Effector memory CD8-positive, alpha-beta T cell (primary cell): ENCODE measurements at regions not wholly inside any gene's neighbourhood (a gene's known extent, or its start where the extent isn't known, plus 50 kb on each side); places are given as distances from the start of the nearest gene placed in this dataset.
"Not testable (repeated sequence)": the region's sequence is repeated elsewhere in the genome, so short reads cannot be mapped to it uniquely, and the experiment has no call there.

Experiments
- ATAC-seq: fragments of 150-1000 bp; cut with Tn5 transposase; replicated peaks from 2 replicates; pipeline ENCODE4 v1.10.0; 2021; ENCODE audit warnings: mild to moderate bottlenecking, moderate library complexity
- DNase-seq, 3 experiments: peaks; one replicate each; pipeline ENCODE4 v3.0.0; 2021
- H3K27ac Mint-ChIP-seq, 2 donors: one replicate each; pipeline ENCODE4 v1.8.0; 2022; ENCODE audit warnings: mild to moderate bottlenecking in 2 of 2, mixed read lengths in 2 of 2, moderate library complexity in 2 of 2
- H3K27me3 Mint-ChIP-seq, 2 donors: one replicate each; pipeline ENCODE4 v1.8.0; 2022; ENCODE audit warnings: mixed read lengths in 2 of 2
- H3K36me3 Mint-ChIP-seq: one replicate; pipeline ENCODE4 v1.8.0; 2022; ENCODE audit warnings: mild to moderate bottlenecking, moderate library complexity, mixed read lengths; ENCODE audit not compliant: insufficient read depth
- H3K4me1 Mint-ChIP-seq, 2 donors: one replicate each; pipeline ENCODE4 v1.8.0; 2022; ENCODE audit warnings: low read depth in 2 of 2, mixed read lengths in 2 of 2
- H3K4me3 Mint-ChIP-seq, 2 donors: one replicate each; pipeline ENCODE4 v1.8.0; 2022; ENCODE audit warnings: mild to moderate bottlenecking in 2 of 2, mixed read lengths in 2 of 2, moderate library complexity in 2 of 2
- H3K9me3 Mint-ChIP-seq, 2 donors: one replicate each; pipeline ENCODE4 v1.8.0; 2022; ENCODE audit warnings: mixed read lengths in 2 of 2

GRCh38 chr2:87514515-87514914 is 233.4 kb upstream of the PLGLB2 start:
- not testable (repeated sequence) for H3K27ac Mint-ChIP-seq, H3K36me3 Mint-ChIP-seq, H3K4me3 Mint-ChIP-seq, H3K9me3 Mint-ChIP-seq, H3K27me3 Mint-ChIP-seq, DNase-seq, ATAC-seq
- H3K4me1 Mint-ChIP-seq = peaks cover 7 to 15% of the 10 kb centered on the region in 2 donors

- Mint-ChIP-seq H3K27ac (peak overlapping the region; percentile 91 to 92), H3K4me3 (peak overlapping the region; percentile 73 to 78), H3K4me1 (peaks cover 7 to 15% of the 10 kb centered on the region in 2 donors)
- not testable (repeated sequence) for H3K9me3 Mint-ChIP-seq, DNase-seq, H3K36me3 Mint-ChIP-seq, H3K27me3 Mint-ChIP-seq
- peak; percentile 21 for ATAC-seq
Measured at GRCh38 chr2:87515226-87515625, 232.7 kb upstream of the PLGLB2 start.

GRCh38 chr2:87515875-87516274 is 232.0 kb upstream of the PLGLB2 start:
- DNase-seq, H3K9me3 Mint-ChIP-seq, H3K36me3 Mint-ChIP-seq, H3K27ac Mint-ChIP-seq, H3K27me3 Mint-ChIP-seq, H3K4me3 Mint-ChIP-seq, ATAC-seq: not testable (repeated sequence)
- H3K4me1 Mint-ChIP-seq = peaks cover 8 to 15% of the 10 kb centered on the region in 2 donors

- not testable (repeated sequence) for H3K27me3 Mint-ChIP-seq, DNase-seq, H3K4me3 Mint-ChIP-seq, ATAC-seq, H3K36me3 Mint-ChIP-seq, H3K9me3 Mint-ChIP-seq
- H3K27ac Mint-ChIP-seq = peak overlapping the region in 1 of 2 donors; percentile 92
- peaks cover 8 to 15% of the 10 kb centered on the region in 2 donors for H3K4me1 Mint-ChIP-seq
Measured at GRCh38 chr2:87516369-87516967, 231.4 kb upstream of the PLGLB2 start.

GRCh38 chr2:87517438-87517837 is 230.4 kb upstream of the PLGLB2 start:
- H3K27me3 Mint-ChIP-seq, DNase-seq, H3K9me3 Mint-ChIP-seq, H3K36me3 Mint-ChIP-seq: not testable (repeated sequence)
- peak overlapping the region in 1 of 2 donors; percentile 21 for H3K4me3 Mint-ChIP-seq
- ATAC-seq = peak; percentile 57
- peaks cover 8 to 19% of the 10 kb centered on the region in 2 donors for H3K4me1 Mint-ChIP-seq
- H3K27ac Mint-ChIP-seq = peak overlapping the region; percentile 81 to 92

- H3K4me1 Mint-ChIP-seq = peaks cover 8 to 19% of the 10 kb centered on the region in 2 donors
- ATAC-seq = peak; percentile 2
- H3K4me3 Mint-ChIP-seq = peak overlapping the region; percentile 19 to 31
- not testable (repeated sequence) for H3K27me3 Mint-ChIP-seq, DNase-seq, H3K36me3 Mint-ChIP-seq, H3K9me3 Mint-ChIP-seq
- peak overlapping the region; percentile 82 to 92 for H3K27ac Mint-ChIP-seq
Measured at GRCh38 chr2:87518066-87518465, 229.8 kb upstream of the PLGLB2 start.

- H3K36me3 Mint-ChIP-seq, ATAC-seq, DNase-seq, H3K27me3 Mint-ChIP-seq, H3K9me3 Mint-ChIP-seq: not testable (repeated sequence)
- H3K27ac Mint-ChIP-seq = peak overlapping the region; percentile 82 to 92
- peak overlapping the region; percentile 19 to 31 for H3K4me3 Mint-ChIP-seq
- peaks cover 8 to 19% of the 10 kb centered on the region in 2 donors for H3K4me1 Mint-ChIP-seq
Measured at GRCh38 chr2:87518547-87518946, 229.3 kb upstream of the PLGLB2 start.

- H3K4me1 Mint-ChIP-seq = peaks cover 8 to 19% of the 10 kb centered on the region in 2 donors
- not testable (repeated sequence) for ATAC-seq, DNase-seq, H3K27me3 Mint-ChIP-seq, H3K9me3 Mint-ChIP-seq, H3K4me3 Mint-ChIP-seq, H3K27ac Mint-ChIP-seq, H3K36me3 Mint-ChIP-seq
Measured at GRCh38 chr2:87519158-87520011, 228.5 kb upstream of the PLGLB2 start.

- peaks cover 4 to 16% of the 10 kb centered on the region in 2 donors for H3K4me1 Mint-ChIP-seq
- peak overlapping the region in 1 of 2 donors; percentile 7 for H3K4me3 Mint-ChIP-seq
- not testable (repeated sequence) for H3K27me3 Mint-ChIP-seq, H3K36me3 Mint-ChIP-seq, H3K9me3 Mint-ChIP-seq, DNase-seq
- peak; percentile 41 for ATAC-seq
- H3K27ac Mint-ChIP-seq = peak overlapping the region; percentile 41 to 79
Measured at GRCh38 chr2:87521057-87521456, 226.8 kb upstream of the PLGLB2 start.

- DNase-seq, ATAC-seq, H3K36me3 Mint-ChIP-seq, H3K9me3 Mint-ChIP-seq, H3K27me3 Mint-ChIP-seq: not testable (repeated sequence)
- H3K27ac Mint-ChIP-seq = peak overlapping the region; percentile 41 to 79
- peaks cover 4 to 16% of the 10 kb centered on the region in 2 donors for H3K4me1 Mint-ChIP-seq
- peak overlapping the region in 1 of 2 donors; percentile 7 for H3K4me3 Mint-ChIP-seq
Measured at GRCh38 chr2:87521489-87521888, 226.4 kb upstream of the PLGLB2 start.

GRCh38 chr2:87524619-87525188 is 223.2 kb upstream of the PLGLB2 start:
- not testable (repeated sequence) for DNase-seq, H3K36me3 Mint-ChIP-seq, ATAC-seq, H3K4me3 Mint-ChIP-seq, H3K27me3 Mint-ChIP-seq, H3K4me1 Mint-ChIP-seq, H3K9me3 Mint-ChIP-seq
- H3K27ac Mint-ChIP-seq = peak overlapping the region; percentile 60 to 73

GRCh38 chr2:87525497-87525991 is 222.3 kb upstream of the PLGLB2 start:
- peak; percentile 83 for ATAC-seq
- H3K36me3 Mint-ChIP-seq, H3K9me3 Mint-ChIP-seq, H3K27me3 Mint-ChIP-seq, H3K4me3 Mint-ChIP-seq, H3K4me1 Mint-ChIP-seq: not testable (repeated sequence)
- H3K27ac Mint-ChIP-seq = peak overlapping the region; percentile 60 to 73
- DNase-seq = peak in 1 of 3 experiments; percentile 46

- not testable (repeated sequence) for H3K9me3 Mint-ChIP-seq, H3K36me3 Mint-ChIP-seq, H3K27me3 Mint-ChIP-seq, H3K27ac Mint-ChIP-seq, H3K4me3 Mint-ChIP-seq, H3K4me1 Mint-ChIP-seq, DNase-seq
- ATAC-seq = peak; percentile 13
Measured at GRCh38 chr2:87526258-87526657, 221.6 kb upstream of the PLGLB2 start.
